H1 (cell line): ENCODE measurements at regions not wholly inside any gene's neighbourhood (a gene's known extent, or its start where the extent isn't known, plus 50 kb on each side); places are given as distances from the start of the nearest gene placed in this dataset.
"Not testable (repeated sequence)": the region's sequence is repeated elsewhere in the genome, so short reads cannot be mapped to it uniquely, and the experiment has no call there.

Experiments used
- CBX8 ChIP-seq: fragments of 300-800, 300-1000 bp; sonication (generic); IDR thresholded peaks from 2 replicates; pipeline ENCODE4 v1.7.1; 2016; ENCODE audit warnings: low read depth, low read length, borderline replicate concordance
- CHD1 ChIP-seq: IDR thresholded peaks from 2 replicates; pipeline ENCODE4 v1.6.1; 2012; ENCODE audit warnings: low read depth, low read length, improper control_type of control experiment
- CTCF ChIP-seq, 3 experiments: IDR thresholded peaks; 1 replicate in 2 of 3; 2 replicates in 1 of 3; pipeline versions ENCODE4 v1.5.1 to v1.6.1; 2011; ENCODE audit warnings: low read length in 3 of 3, mild to moderate bottlenecking in 3 of 3, inconsistent platforms in 2 of 3, low read depth in 1 of 3, moderate library complexity in 1 of 3; ENCODE audit not compliant: insufficient read depth in 1 of 3; ENCODE audit errors: control extremely low read depth in 1 of 3
- EGR1 ChIP-seq: IDR thresholded peaks from 2 replicates; pipeline ENCODE4 v1.6.1; 2011; ENCODE audit warnings: low read depth, low read length, borderline replicate concordance
- EZH2 ChIP-seq: fragments of 200-600 bp; sonication (generic); IDR thresholded peaks from 2 replicates; pipeline ENCODE4 v1.7.1; 2012; ENCODE audit warnings: low read depth, mild to moderate bottlenecking, moderate library complexity, low read length, inconsistent platforms; ENCODE audit not compliant: severe bottlenecking
- HDAC2 ChIP-seq, 2 experiments: fragments of 300-600 bp in 1 of 2; sonication (generic) in 1 of 2; IDR thresholded peaks; 2 replicates each; pipeline ENCODE4 v1.6.1; 2011 to 2012; ENCODE audit warnings: low read depth in 2 of 2, low read length in 2 of 2, mild to moderate bottlenecking in 2 of 2, moderate library complexity in 2 of 2, borderline replicate concordance in 1 of 2, inconsistent platforms in 1 of 2
- NANOG ChIP-seq: IDR thresholded peaks from 2 replicates; pipeline ENCODE4 v1.6.1; 2011; ENCODE audit warnings: low read length, low read depth, mild to moderate bottlenecking, inconsistent platforms; ENCODE audit not compliant: insufficient read depth, poor library complexity, severe bottlenecking
- NRF1 ChIP-seq: IDR thresholded peaks from 2 replicates; pipeline ENCODE4 v1.6.1; 2011; ENCODE audit warnings: mild to moderate bottlenecking, low read depth, low read length, improper control_type of control experiment
- POLR2AphosphoS5 ChIP-seq: IDR thresholded peaks from 2 replicates; pipeline ENCODE4 v1.6.1; 2011; ENCODE audit warnings: low read depth, low read length
- SAP30 ChIP-seq: fragments of 300-600 bp; sonication (generic); IDR thresholded peaks from 2 replicates; pipeline ENCODE4 v1.7.1; 2012; ENCODE audit warnings: low read length, moderate library complexity, mild to moderate bottlenecking, inconsistent platforms; ENCODE audit not compliant: insufficient read depth, insufficient replicate concordance
- SP1 ChIP-seq: IDR thresholded peaks from 2 replicates; pipeline ENCODE4 v1.6.1; 2011; ENCODE audit warnings: low read depth, low read length

- TF ChIP-seq NANOG; CTCF (IDR thresholded peaks at IDR 0.05; ENCODE audit: control extremely low read depth in 1 of 3, insufficient read depth in 1 of 3, low read depth in 1 of 3, low read length in 3 of 3); SAP30; EGR1; EZH2; NRF1; CHD1; HDAC2 (IDR thresholded peaks at IDR 0.05; ENCODE audit: borderline replicate concordance in 1 of 2, low read depth in 2 of 2, low read length in 2 of 2); SP1; CBX8; POLR2AphosphoS5: not testable (repeated sequence)
Observed at GRCh38 chr5:17336723-17337122, 119.3 kb downstream of the BASP1 start.
